CD14-positive monocyte (primary cell): ENCODE measurements at regions not wholly inside any gene's neighbourhood (a gene's known extent, or its start where the extent isn't known, plus 50 kb on each side); places are given as distances from the start of the nearest gene placed in this dataset.

Experiments
- DNase-seq, 3 donors: peaks; one replicate each; pipeline ENCODE4 v3.0.0-alpha.2; 2011 to 2022
- H2AFZ ChIP-seq: 2 replicates; pipeline ENCODE4 v1.6.0; 2012; ENCODE audit warnings: mild to moderate bottlenecking, low read depth, low read length, inconsistent platforms; ENCODE audit not compliant: insufficient read depth, poor library complexity, severe bottlenecking
- H3K27ac ChIP-seq, 2 donors: 1 replicate in 1 of 2; 2 replicates in 1 of 2; pipeline ENCODE4 v1.5.1; 2012 to 2013; ENCODE audit warnings: low read length in 2 of 2, control low read depth in 1 of 2, inconsistent platforms in 1 of 2, low read depth in 1 of 2, mild to moderate bottlenecking in 1 of 2
- H3K27me3 ChIP-seq, 2 donors: one replicate each; pipeline versions ENCODE4 v1.6.0 to v1.6.1; 2011 to 2013; ENCODE audit warnings: low read length in 2 of 2; ENCODE audit not compliant: control insufficient read depth in 2 of 2, insufficient read depth in 2 of 2
- H3K36me3 ChIP-seq, 2 donors: replicated peaks in 1 of 2; 1 replicate in 1 of 2; 2 replicates in 1 of 2; pipeline versions ENCODE4 v1.5.1 to v1.6.1; 2012 to 2013; ENCODE audit warnings: low read length in 2 of 2, control low read depth in 1 of 2, inconsistent platforms in 1 of 2, mild to moderate bottlenecking in 1 of 2; ENCODE audit not compliant: insufficient read depth in 2 of 2, control insufficient read depth in 1 of 2
- H3K4me1 ChIP-seq, 2 donors: 1 replicate in 1 of 2; 2 replicates in 1 of 2; pipeline versions ENCODE4 v1.5.1 to v1.6.1; 2012 to 2013; ENCODE audit warnings: low read length in 2 of 2, control low read depth in 1 of 2, inconsistent platforms in 1 of 2, mild to moderate bottlenecking in 1 of 2, moderate library complexity in 1 of 2; ENCODE audit not compliant: insufficient read depth in 2 of 2, control insufficient read depth in 1 of 2
- H3K4me2 ChIP-seq: replicated peaks from 2 replicates; pipeline ENCODE3; 2012; ENCODE audit warnings: low read length, moderate library complexity, mild to moderate bottlenecking; ENCODE audit not compliant: poor library complexity, severe bottlenecking; ENCODE audit errors: extremely low read depth
- H3K4me3 ChIP-seq, 3 experiments: fragments of 200-600 bp in 1 of 3; sonication (generic) in 1 of 3; replicated peaks in 1 of 3; 1 replicate in 2 of 3; 2 replicates in 1 of 3; pipeline ENCODE4 v1.5.1; 2011 to 2013; ENCODE audit warnings: low read length in 3 of 3, mild to moderate bottlenecking in 3 of 3, control low read depth in 2 of 3, low read depth in 2 of 3, inconsistent platforms in 1 of 3, moderate library complexity in 1 of 3
- H3K79me2 ChIP-seq: 2 replicates; pipeline ENCODE4 v1.6.0; 2012; ENCODE audit warnings: mild to moderate bottlenecking, control low read depth, inconsistent platforms, low read length, moderate library complexity; ENCODE audit not compliant: insufficient read depth
- H3K9ac ChIP-seq: 2 replicates; pipeline ENCODE4 v1.6.0; 2017; ENCODE audit warnings: low read length, mild to moderate bottlenecking; ENCODE audit not compliant: insufficient read depth, poor library complexity, severe bottlenecking
- H3K9me3 ChIP-seq, 2 donors: replicated peaks in 1 of 2; 1 replicate in 1 of 2; 2 replicates in 1 of 2; pipeline versions ENCODE4 v1.5.1 to v1.6.1; 2012 to 2013; ENCODE audit warnings: low read length in 2 of 2, control low read depth in 1 of 2; ENCODE audit not compliant: control insufficient read depth in 1 of 2, insufficient read depth in 1 of 2
- H4K20me1 ChIP-seq: 2 replicates; pipeline ENCODE4 v1.6.0; 2012; ENCODE audit warnings: mild to moderate bottlenecking, low read length, control low read depth, moderate library complexity; ENCODE audit not compliant: insufficient read depth
- H3K27ac Mint-ChIP-seq, 7 donors: one replicate each; pipeline ENCODE4 v1.8.0; 2020; ENCODE audit warnings: mild to moderate bottlenecking in 7 of 7, mixed read lengths in 7 of 7, moderate library complexity in 6 of 7, inconsistent platforms in 2 of 7
- H3K27me3 Mint-ChIP-seq, 3 donors: one replicate each; pipeline ENCODE4 v1.8.0; 2021 to 2022; ENCODE audit warnings: low read depth in 3 of 3, mild to moderate bottlenecking in 3 of 3, mixed read lengths in 3 of 3, moderate library complexity in 3 of 3, inconsistent platforms in 1 of 3
- H3K36me3 Mint-ChIP-seq, 2 donors: one replicate each; pipeline ENCODE4 v1.8.0; 2020; ENCODE audit warnings: mixed read lengths in 2 of 2, inconsistent platforms in 1 of 2, mild to moderate bottlenecking in 1 of 2
- H3K4me1 Mint-ChIP-seq: one replicate; pipeline ENCODE4 v1.8.0; 2020; ENCODE audit warnings: mild to moderate bottlenecking, mixed read lengths
- H3K4me3 Mint-ChIP-seq, 2 donors: one replicate each; pipeline ENCODE4 v1.8.0; 2020; ENCODE audit warnings: mild to moderate bottlenecking in 2 of 2, mixed read lengths in 2 of 2, moderate library complexity in 1 of 2
- H3K9me3 Mint-ChIP-seq, 7 donors: one replicate each; pipeline ENCODE4 v1.8.0; 2020 to 2022; ENCODE audit warnings: mixed read lengths in 7 of 7, mild to moderate bottlenecking in 6 of 7, moderate library complexity in 6 of 7, inconsistent platforms in 2 of 7
- CTCF ChIP-seq: fragments of 200-600 bp; IDR thresholded peaks from one replicate; pipeline ENCODE4 v1.8.0; 2022; ENCODE audit warnings: antibody characterized with exemption, mild to moderate bottlenecking
- WGBS: methylation state at CpG from one replicate; pipeline ENCODE4 v1.1.5; 2013; ENCODE audit warnings: missing lambda C conversion rate; ENCODE audit not compliant: insufficient coverage; 5-methylcytosine and 5-hydroxymethylcytosine counted together
- intact Hi-C, 2 donors: fragments of 100-400 bp; cut with micrococcal nuclease; formaldehyde crosslinking; loops; one replicate each; pipeline versions ENCODE4 v1.15.0 to v1.15.1; 2023

- no peak for DNase-seq
- no peaks in the 10 kb centered on the region for H3K79me2 ChIP-seq
- TF ChIP-seq CTCF = no peak
- intact Hi-C loops = no loop called here
- H3K27ac Mint-ChIP-seq = no peak overlapping the region
- no peaks in the 10 kb centered on the region for H3K4me1 ChIP-seq
- H3K27me3 Mint-ChIP-seq = no peaks in the 10 kb centered on the region
- no peak overlapping the region for H3K27ac ChIP-seq
- no peaks in the 10 kb centered on the region for H3K9me3 ChIP-seq
- H3K4me1 Mint-ChIP-seq = no peaks in the 10 kb centered on the region
- H2AFZ ChIP-seq = no peak overlapping the region
- H3K4me3 Mint-ChIP-seq = no peak overlapping the region
- H3K36me3 ChIP-seq = no peaks in the 10 kb centered on the region
- no peaks in the 10 kb centered on the region for H3K36me3 Mint-ChIP-seq
- no peak overlapping the region for H3K4me2 ChIP-seq
- no peaks in the 10 kb centered on the region for H3K27me3 ChIP-seq
- H4K20me1 ChIP-seq = no peaks in the 10 kb centered on the region
- no CpG with 5 or more reads among the region's 2 CpGs for WGBS
- no peak overlapping the region for H3K9ac ChIP-seq
- peaks cover 0 to 9% (median 0%) of the 10 kb centered on the region in 7 donors for H3K9me3 Mint-ChIP-seq
- no peak overlapping the region for H3K4me3 ChIP-seq
Measured at GRCh38 chr16:75921281-75921680, 195.0 kb upstream of the CPHXL start.

GRCh38 chr16:75922250-75922649, 196.0 kb upstream of the CPHXL start:
- WGBS = 86% methylated on average over 1 of the region's 3 CpGs
- no peaks in the 10 kb centered on the region for H3K4me1 Mint-ChIP-seq

More at GRCh38 chr16:75922250-75922649, 196.0 kb upstream of the CPHXL start:
- Histone ChIP-seq H3K27ac (no peak overlapping the region), H2AFZ (no peak overlapping the region), H3K9me3 (peaks cover 3 to 5% of the 10 kb centered on the region in 2 donors), H3K4me1 (no peaks in the 10 kb centered on the region), H3K4me2 (no peak overlapping the region), H3K79me2 (no peaks in the 10 kb centered on the region), H3K27me3 (no peaks in the 10 kb centered on the region), H4K20me1 (no peaks in the 10 kb centered on the region), H3K9ac (no peak overlapping the region), H3K4me3 (no peak overlapping the region), H3K36me3 (no peaks in the 10 kb centered on the region)
- no peaks in the 10 kb centered on the region for H3K36me3 Mint-ChIP-seq
- no peak for DNase-seq
- TF ChIP-seq CTCF = no peak
- peaks cover 0 to 9% (median 0%) of the 10 kb centered on the region in 7 donors for H3K9me3 Mint-ChIP-seq
- no peak overlapping the region for H3K4me3 Mint-ChIP-seq
- H3K27me3 Mint-ChIP-seq = no peaks in the 10 kb centered on the region
- intact Hi-C loops = no loop called here
- no peak overlapping the region for H3K27ac Mint-ChIP-seq
